Fibroblast of upper back skin (primary cell): ENCODE measurements at regions not wholly inside any gene's neighbourhood (a gene's known extent, or its start where the extent isn't known, plus 50 kb on each side); places are given as distances from the start of the nearest gene placed in this dataset.
A peak's percentile ranks its signal among the peaks of the same experiment; 100 is the strongest.

Experiments
- DNase-seq: peaks from one replicate; pipeline ENCODE4 v3.0.0-alpha.2; 2013

DNA sequence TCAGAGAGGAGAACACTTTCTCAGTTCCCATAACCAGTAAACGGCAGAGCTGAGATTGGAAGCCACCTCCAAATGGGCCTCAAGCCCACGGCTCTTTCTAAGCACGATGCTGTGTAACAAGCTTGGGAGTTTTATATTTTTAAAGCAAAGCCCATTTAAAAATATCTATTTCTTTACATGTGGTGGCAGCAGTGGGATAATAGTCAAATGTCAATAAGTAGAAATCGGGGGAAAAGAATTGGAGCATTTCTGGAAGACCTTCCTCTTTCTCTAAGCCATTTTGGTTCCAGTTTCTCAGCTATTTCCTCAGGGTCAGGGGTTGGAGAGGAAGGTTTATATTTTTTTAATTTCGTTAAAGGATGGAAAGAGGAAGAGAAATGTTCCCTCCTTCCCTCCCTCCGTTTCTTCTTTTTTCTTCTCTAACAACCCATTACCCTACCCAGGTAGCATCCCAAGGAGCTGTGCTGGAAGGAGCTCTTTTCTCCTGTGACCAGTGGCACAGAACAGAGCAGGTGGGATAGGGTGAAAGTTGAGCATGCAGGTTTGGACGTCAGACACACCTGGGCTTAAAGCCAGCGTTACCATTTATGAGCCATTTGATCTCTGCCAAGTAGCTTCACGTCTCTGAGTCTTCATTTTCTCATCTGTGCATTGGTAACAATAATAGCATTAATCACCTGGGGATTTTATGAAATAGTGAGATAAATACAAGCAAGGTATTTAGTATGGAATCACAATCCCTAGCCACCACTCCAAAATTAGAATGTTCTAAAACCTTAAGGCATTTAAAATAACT lies 515.7 kb downstream of the RPS24 start:
- no peak for DNase-seq

DNA sequence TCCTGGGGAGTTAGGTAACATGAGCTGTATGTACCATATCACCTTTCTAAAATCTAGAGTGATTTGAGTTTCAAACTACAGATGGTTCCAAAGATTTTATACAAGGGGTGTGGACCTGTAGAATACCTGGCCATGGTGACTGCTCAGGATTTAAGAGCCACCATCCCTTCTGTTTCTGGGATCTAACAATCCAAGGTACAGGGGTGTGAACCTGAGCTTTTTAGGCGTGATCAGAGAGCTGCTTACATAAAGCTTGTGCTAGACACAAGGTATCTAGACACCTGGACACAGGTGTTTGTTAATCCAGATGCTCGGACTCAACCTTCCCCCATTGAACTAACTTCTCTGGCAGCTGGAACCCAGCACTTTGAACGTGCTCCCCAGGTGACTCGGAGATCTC lies 516.4 kb downstream of the RPS24 start:
- DNase-seq, result no peak

- no peak for DNase-seq
Observed at GRCh38 chr10:78550716-78551115, 517.1 kb downstream of the RPS24 start.

- DNase-seq, result peak; percentile 55
Observed at GRCh38 chr10:78551184-78552005, 517.4 kb upstream of the ZMIZ1 start.

DNA sequence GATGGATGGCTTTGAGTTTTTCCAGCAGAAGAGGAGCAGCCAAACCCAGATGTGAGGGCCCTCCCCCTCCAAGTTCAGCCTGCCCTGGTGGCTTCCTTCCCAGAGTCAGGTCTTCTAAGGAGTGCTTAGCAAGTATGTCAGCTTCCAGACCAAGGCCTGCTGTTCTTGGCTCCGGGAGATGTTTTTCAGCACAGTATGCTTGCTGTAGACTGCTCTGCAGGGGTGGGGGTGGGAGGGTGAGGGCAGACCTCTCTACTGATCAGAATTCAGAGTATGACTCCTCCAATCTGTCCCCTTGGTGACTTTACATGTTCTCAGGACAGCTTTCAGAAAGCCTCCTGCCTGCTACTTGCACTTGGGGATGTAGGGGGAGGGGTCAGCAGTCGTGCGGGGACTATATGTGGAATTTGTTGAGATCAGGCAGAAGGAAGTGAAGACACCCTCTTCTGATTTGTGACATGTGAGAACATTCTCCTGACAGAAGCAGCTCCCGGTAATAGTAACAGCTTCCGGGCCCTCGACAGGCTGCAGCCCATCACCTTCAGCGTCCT lies 516.4 kb upstream of the ZMIZ1 start:
- peak; percentile 90 for DNase-seq

DNA sequence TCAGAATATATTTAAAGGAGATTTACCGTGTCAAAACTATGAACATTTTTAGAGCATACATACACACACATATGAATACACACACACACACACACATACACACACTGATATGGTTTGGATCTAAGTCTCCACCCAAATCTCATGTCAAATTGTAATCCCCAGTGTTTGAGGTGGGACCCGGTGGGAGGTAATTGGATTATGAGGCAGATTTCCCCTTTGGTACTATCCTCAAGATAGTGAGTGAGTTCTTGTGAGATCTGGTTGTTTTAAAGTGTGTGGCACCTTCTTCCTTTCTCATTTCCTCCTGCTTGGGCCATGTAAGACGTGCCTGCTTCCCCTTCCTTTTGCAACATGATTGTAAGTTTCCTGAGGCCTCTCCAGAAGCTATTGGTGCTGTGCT lies 515.0 kb upstream of the ZMIZ1 start:
- no peak for DNase-seq

- DNase-seq, result no peak
Observed at GRCh38 chr10:78555128-78555527, 513.6 kb upstream of the ZMIZ1 start.

DNA sequence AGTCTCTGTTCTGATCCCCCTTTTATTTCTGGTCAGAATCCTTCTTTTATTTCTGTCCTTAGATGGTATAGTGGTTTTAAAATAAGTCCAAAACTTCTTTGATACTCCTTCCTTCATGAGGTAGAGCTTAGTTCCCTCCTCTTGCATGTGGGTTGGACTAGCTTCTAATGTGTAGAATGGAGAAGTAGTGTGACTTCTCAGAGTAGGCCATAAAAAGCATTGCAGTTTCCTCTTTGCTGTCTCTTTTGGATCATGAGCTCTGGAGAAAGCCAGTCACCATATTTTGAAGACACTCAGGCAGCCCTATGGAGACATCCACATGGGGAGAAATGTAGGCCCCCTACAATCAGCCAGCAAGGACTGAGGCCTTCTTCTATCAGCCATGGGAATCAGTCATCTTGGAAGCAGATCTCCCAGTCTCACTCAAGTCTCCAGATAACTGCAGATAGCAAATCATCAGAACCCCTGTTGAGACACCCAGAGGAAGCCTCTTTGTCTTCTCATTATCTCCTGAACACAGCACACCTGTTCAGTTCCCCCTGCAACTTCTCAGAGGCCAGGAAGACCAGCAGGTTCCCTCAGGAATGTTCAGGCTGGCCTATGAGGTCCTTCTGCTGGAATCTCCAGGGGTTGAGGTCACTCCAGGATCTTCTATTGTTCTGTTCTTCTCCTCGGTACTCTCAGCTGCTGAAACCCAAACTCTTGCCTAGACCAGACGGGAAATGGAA lies 511.9 kb upstream of the ZMIZ1 start:
- no peak for DNase-seq

- DNase-seq, result no peak
Observed at GRCh38 chr10:78557433-78557925, 511.3 kb upstream of the ZMIZ1 start.

DNA sequence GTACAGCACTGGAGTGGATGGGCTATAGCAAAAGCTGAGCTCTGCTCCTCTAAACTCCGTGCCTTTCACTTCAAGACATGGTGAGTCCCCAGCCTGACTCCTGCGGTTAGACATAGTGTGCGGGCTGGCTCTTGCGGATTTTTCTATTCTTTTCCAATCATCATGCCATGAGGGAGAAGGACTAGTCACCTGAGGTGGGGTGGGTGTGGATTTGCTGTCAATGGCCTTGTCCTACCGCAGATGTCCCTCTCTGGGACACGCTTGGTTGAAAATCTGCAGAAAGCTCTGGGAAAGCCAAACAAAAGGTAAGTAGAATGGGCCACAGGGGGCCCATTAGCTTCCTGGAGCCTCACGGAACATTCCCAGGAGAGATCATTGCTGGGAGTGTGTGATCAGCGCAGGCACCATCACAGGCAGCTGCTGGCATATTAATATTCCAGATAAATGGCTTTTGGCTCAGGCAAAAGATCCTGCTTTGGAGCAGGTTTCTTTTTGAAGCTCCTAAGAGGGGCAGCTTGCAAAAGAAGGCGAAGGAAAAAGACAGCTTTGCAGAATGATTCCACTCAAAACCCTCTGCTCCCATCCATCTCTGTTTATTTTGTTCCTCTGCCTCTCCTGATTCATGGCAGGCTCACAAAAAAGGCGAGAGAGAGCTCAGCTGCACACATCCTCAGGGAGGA lies 509.0 kb upstream of the ZMIZ1 start:
- DNase-seq, result no peak

- DNase-seq, result no peak
Observed at GRCh38 chr10:78560341-78560688, 508.5 kb upstream of the ZMIZ1 start.

DNA sequence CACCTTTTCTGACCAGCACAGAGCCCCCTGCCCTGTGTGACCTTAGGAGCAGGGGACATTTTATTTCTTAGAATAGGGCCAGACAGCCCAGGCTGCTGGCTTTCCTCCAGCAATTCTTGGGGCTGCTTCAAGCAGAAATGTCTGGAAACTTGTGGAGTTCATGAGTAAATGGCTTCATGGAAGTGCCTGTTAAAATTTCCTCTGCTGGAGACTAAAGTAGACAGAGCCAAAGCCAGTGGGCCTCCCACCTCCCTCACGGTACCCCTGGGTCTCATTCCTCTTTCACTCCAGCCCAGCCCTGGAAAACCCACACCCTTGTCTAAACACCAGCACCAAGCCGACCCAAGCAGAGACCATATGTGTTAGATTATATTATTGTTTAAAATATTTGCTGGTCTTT lies 505.5 kb upstream of the ZMIZ1 start:
- DNase-seq, result peak; percentile 54

GRCh38 chr10:78565841-78566240 lies 502.9 kb upstream of the ZMIZ1 start:
- DNase-seq, result no peak

DNA sequence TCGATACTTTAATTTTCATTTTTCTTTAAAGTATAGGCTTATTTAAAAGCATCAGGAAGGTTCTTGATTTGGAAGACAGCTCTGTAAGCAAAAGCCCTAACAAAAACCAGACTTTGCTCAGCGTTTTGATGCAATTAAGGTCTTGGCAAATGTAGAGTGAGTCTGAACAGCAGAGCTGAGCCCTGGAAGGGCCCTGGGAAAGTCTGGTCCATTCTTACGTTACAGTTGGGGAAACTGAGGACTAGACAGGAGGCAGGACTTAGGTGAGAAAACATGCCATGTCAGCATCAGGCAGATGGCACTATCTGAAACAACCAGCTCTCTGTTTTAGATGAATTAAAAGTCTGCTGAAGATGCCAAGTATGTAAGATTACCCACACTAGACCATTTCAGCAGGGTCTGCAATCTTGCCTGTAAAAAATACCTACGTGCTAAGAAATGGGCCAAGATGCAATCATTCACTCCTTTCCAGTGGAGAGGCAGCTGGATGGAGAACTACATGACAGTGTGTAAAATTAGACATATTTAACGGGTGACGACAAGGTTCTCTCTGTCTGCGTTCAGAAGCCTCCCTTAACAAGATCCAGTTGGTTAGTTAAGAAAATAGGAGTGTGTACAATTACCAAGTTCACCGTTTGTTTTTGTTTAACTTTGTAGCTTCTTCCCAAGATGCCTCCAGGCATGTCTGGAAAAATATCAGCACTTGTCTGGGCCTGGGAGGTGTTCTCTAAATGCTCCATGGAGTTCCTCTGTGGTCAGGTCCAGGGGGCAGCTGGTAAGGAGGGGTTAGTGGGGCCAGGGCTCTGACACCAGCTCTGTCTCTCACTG lies 502.3 kb upstream of the ZMIZ1 start:
- peak; percentile 72 for DNase-seq

DNA sequence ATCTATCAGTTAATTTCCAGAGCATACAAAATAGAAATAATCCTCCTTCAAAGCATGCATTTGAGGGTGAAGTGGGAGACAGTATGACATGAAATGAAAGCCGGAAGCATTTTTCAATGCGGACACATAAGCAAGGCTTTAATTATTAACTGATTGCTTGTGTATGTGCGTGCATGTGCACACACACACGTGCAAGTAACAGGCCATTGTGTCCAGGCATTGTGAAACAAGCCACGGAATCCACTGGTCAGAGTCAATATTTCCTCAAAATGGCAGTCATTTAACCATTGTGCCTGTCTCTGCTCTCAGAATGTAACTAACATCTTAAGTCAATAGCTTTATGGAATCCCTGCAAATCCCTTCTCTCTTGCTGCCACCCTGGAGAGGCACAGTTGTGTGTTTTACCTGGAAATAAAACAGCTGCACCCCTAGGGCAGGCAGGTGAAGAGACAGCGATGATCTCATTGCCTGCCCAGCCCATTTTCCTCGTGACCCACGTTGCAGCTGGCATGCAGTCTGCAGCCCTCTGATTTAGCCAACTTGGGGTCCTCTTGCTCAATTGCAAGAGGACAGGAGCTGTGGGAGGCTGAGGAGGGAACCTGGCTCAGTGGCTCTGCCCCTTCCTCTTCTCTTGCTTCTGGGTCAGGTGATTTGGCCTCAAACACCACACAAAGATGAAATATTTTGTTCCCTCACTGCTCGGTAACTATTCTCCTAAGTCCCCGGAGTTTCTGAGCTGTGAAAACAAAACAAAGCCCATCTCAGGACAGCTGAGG lies 500.9 kb upstream of the ZMIZ1 start:
- no peak for DNase-seq

GRCh38 chr10:78568620-78569019 lies 500.1 kb upstream of the ZMIZ1 start:
- no peak for DNase-seq

- DNase-seq, result no peak
Observed at GRCh38 chr10:78570633-78571235, 498.0 kb upstream of the ZMIZ1 start.

- no peak for DNase-seq
Observed at GRCh38 chr10:78571286-78571685, 497.5 kb upstream of the ZMIZ1 start.

GRCh38 chr10:78571891-78572290 lies 496.9 kb upstream of the ZMIZ1 start:
- DNase-seq, result no peak

- peak; percentile 20 for DNase-seq
Observed at GRCh38 chr10:78572565-78572964, 496.2 kb upstream of the ZMIZ1 start.
